GM12878 (cell line): ENCODE measurements at regions not wholly inside any gene's neighbourhood (a gene's known extent, or its start where the extent isn't known, plus 50 kb on each side); places are given as distances from the start of the nearest gene placed in this dataset.

Experiments used
- ATAC-seq: fragments of 200-7000 bp; cut with Tn5 transposase; 3 replicates; pipeline ENCODE4 v1.9.1; 2020; ENCODE audit warnings: mild to moderate bottlenecking, moderate library complexity
- BruUV-seq: library from RNA; stranded (reverse); fragments of 400-500 nt; replicated peaks from 2 replicates; lab custom pipeline; 2021; lab: Mats Ljungman, UMichigan
- CTCF ChIA-PET: fragments of 300-600 bp; sonication (Branson Sonifier 250); formaldehyde crosslinking; extraction: SDS; loops from one replicate; lab custom pipeline; 2021; ENCODE audit warnings: inconsistent platforms; lab: Yijun Ruan, JAX
- POLR2A ChIA-PET: fragments of 350-600 bp; formaldehyde crosslinking; extraction: SDS; loops from one replicate; lab custom pipeline; 2021; ENCODE audit warnings: inconsistent platforms; lab: Charles Lee
- RAD21 ChIA-PET: fragments of 300-600 bp; sonication (Branson Sonifier 250); formaldehyde crosslinking; loops from one replicate; lab custom pipeline; 2023; ENCODE audit warnings: antibody characterized with exemption; ENCODE audit not compliant: unreplicated experiment; lab: Charles Lee
- SMC1A ChIA-PET: fragments of 300-600 bp; sonication (Branson Sonifier 250); formaldehyde crosslinking; loops from one replicate; lab custom pipeline; 2023; ENCODE audit not compliant: unreplicated experiment, uncharacterized antibody; lab: Charles Lee
- DNase-seq: peaks from one replicate; pipeline ENCODE4 v3.0.0-alpha.2; 2011; ENCODE audit warnings: low read depth, low spot score
- FAIRE-seq: peaks from 3 replicates; lab custom pipeline; 2011; peaks lifted over from hg19 to GRCh38; lab: Jason Lieb, UNC
- H2AFZ ChIP-seq: 2 replicates; pipeline ENCODE4 v1.6.0; 2011; ENCODE audit warnings: low read depth, low read length, control low read depth; ENCODE audit not compliant: control insufficient read depth
- H3K27ac ChIP-seq: 2 replicates; pipeline ENCODE4 v1.5.1; 2011; ENCODE audit warnings: control low read depth; ENCODE audit not compliant: control insufficient read depth, insufficient read depth
- H3K27me3 ChIP-seq, 2 experiments: replicated peaks in 1 of 2; 2 replicates each; pipeline versions ENCODE4 v1.6.0 to v1.6.1; 2011; ENCODE audit warnings: low read length in 1 of 2; ENCODE audit not compliant: control insufficient read depth in 2 of 2, insufficient read depth in 2 of 2
- H3K36me3 ChIP-seq, 2 experiments: 2 replicates each; pipeline ENCODE4 v1.5.1; 2011; ENCODE audit warnings: low read length in 1 of 2; ENCODE audit not compliant: control insufficient read depth in 2 of 2, insufficient read depth in 2 of 2
- H3K4me1 ChIP-seq: 2 replicates; pipeline ENCODE4 v1.6.1; 2011; ENCODE audit warnings: mild to moderate bottlenecking, low read length, moderate library complexity, mixed read lengths; ENCODE audit not compliant: control insufficient read depth, insufficient read depth
- H3K4me2 ChIP-seq: 2 replicates; pipeline ENCODE4 v1.6.0; 2011; ENCODE audit warnings: control low read depth; ENCODE audit not compliant: control insufficient read depth, insufficient read depth
- H3K4me3 ChIP-seq: fragments of 200-600 bp; sonication (generic); 2 replicates; pipeline ENCODE4 v1.5.1; 2016
- H3K79me2 ChIP-seq: 2 replicates; pipeline ENCODE4 v1.6.0; 2011; ENCODE audit warnings: low read length; ENCODE audit not compliant: control insufficient read depth, insufficient read depth
- H3K9ac ChIP-seq: 2 replicates; pipeline ENCODE4 v1.8.0; 2011; ENCODE audit warnings: low read length, control low read depth, mixed read lengths; ENCODE audit not compliant: control insufficient read depth, insufficient read depth
- H3K9me3 ChIP-seq: replicated peaks from 3 replicates; pipeline ENCODE4 v1.5.1; 2011; ENCODE audit warnings: mild to moderate bottlenecking, low read length; ENCODE audit not compliant: control insufficient read depth, insufficient read depth
- H4K20me1 ChIP-seq: 2 replicates; pipeline ENCODE4 v1.6.0; 2011; ENCODE audit not compliant: control insufficient read depth, insufficient read depth
- BHLHE40 ChIP-seq, 2 experiments: fragments of 450-650 bp in 1 of 2; IDR thresholded peaks; 2 replicates each; pipeline ENCODE4 v1.6.1; 2011 to 2017; ENCODE audit warnings: low read depth in 2 of 2, borderline replicate concordance in 1 of 2, improper control_type of control experiment in 1 of 2, low read length in 1 of 2, mild to moderate bottlenecking in 1 of 2
- CREM ChIP-seq: IDR thresholded peaks from 2 replicates; pipeline ENCODE4 v1.6.1; 2014; ENCODE audit warnings: antibody characterized with exemption, low read depth
- DPF2 ChIP-seq: fragments of 450-650 bp; IDR thresholded peaks from 2 replicates; pipeline ENCODE4 v1.6.1; 2017; ENCODE audit warnings: mild to moderate bottlenecking
- ETV6 ChIP-seq, 2 experiments: fragments of 450-650 bp in 1 of 2; IDR thresholded peaks in 1 of 2; conservative IDR thresholded peaks in 1 of 2; 2 replicates each; pipeline ENCODE4 v1.6.1; 2014; ENCODE audit warnings: antibody characterized with exemption in 1 of 2, borderline replicate concordance in 1 of 2, low read depth in 1 of 2, mild to moderate bottlenecking in 1 of 2, moderate library complexity in 1 of 2
- MYC ChIP-seq: IDR thresholded peaks from 2 replicates; pipeline ENCODE4 v1.6.1; 2011; ENCODE audit warnings: mild to moderate bottlenecking, low read length, moderate library complexity, inconsistent platforms; ENCODE audit not compliant: insufficient read depth, insufficient replicate concordance, insufficient read length, severe bottlenecking
- POLR2AphosphoS5 ChIP-seq: IDR thresholded peaks from 2 replicates; pipeline ENCODE4 v1.6.1; 2011; ENCODE audit warnings: mild to moderate bottlenecking, low read length, inconsistent platforms
- RUNX3 ChIP-seq: IDR thresholded peaks from 2 replicates; pipeline ENCODE4 v1.6.1; 2012; ENCODE audit warnings: low read length, inconsistent platforms
- YBX1 ChIP-seq: fragments of 450-650 bp; IDR thresholded peaks from 2 replicates; pipeline ENCODE4 v1.6.1; 2016; ENCODE audit warnings: antibody characterized with exemption
- ZNF207 ChIP-seq: fragments of 450-650 bp; IDR thresholded peaks from 2 replicates; pipeline ENCODE4 v1.6.1; 2014; ENCODE audit warnings: antibody characterized with exemption, mild to moderate bottlenecking, borderline replicate concordance
- WGBS: methylation state at CpG from one replicate; pipeline ENCODE4 v1.1.6; 2016; ENCODE audit warnings: low lambda C conversion rate; ENCODE audit not compliant: insufficient replicate concordance, insufficient coverage; ENCODE audit errors: missing lambda C conversion rate; 5-methylcytosine and 5-hydroxymethylcytosine counted together
- in situ Hi-C: fragments of 300-500 bp; cut with MboI; formaldehyde crosslinking; loops from 9 replicates; pipeline ENCODE4 v1.14.3; 2018; ENCODE audit warnings: mixed read lengths
- intact Hi-C: fragments of 100-400 bp; cut with micrococcal nuclease; formaldehyde crosslinking; loops from one replicate; pipeline ENCODE4 v1.14.2; 2022; ENCODE audit not compliant: unreplicated experiment
- TF ChIP-seq, protein P1 (sequence below): IDR thresholded peaks from 2 replicates; pipeline ENCODE4 v1.6.1; 2011; ENCODE audit warnings: low read depth, low read length, improper control_type of control experiment, borderline replicate concordance
- TF ChIP-seq, protein P2 (sequence below): IDR thresholded peaks from 2 replicates; pipeline ENCODE4 v1.6.1; 2012; ENCODE audit warnings: low read length, inconsistent platforms
- TF ChIP-seq, protein P3 (sequence below): IDR thresholded peaks from 2 replicates; pipeline ENCODE4 v1.6.1; 2012; ENCODE audit warnings: low read depth, low read length, improper control_type of control experiment
- TF ChIP-seq, protein P4 (sequence below): IDR thresholded peaks from 2 replicates; pipeline ENCODE4 v1.6.1; 2012; ENCODE audit warnings: low read depth, low read length, improper control_type of control experiment
- TF ChIP-seq, protein P5 (sequence below): fragments of 450-650 bp; conservative IDR thresholded peaks from 2 replicates; pipeline ENCODE4 v1.6.1; 2017; ENCODE audit warnings: mild to moderate bottlenecking, moderate library complexity

DNA sequence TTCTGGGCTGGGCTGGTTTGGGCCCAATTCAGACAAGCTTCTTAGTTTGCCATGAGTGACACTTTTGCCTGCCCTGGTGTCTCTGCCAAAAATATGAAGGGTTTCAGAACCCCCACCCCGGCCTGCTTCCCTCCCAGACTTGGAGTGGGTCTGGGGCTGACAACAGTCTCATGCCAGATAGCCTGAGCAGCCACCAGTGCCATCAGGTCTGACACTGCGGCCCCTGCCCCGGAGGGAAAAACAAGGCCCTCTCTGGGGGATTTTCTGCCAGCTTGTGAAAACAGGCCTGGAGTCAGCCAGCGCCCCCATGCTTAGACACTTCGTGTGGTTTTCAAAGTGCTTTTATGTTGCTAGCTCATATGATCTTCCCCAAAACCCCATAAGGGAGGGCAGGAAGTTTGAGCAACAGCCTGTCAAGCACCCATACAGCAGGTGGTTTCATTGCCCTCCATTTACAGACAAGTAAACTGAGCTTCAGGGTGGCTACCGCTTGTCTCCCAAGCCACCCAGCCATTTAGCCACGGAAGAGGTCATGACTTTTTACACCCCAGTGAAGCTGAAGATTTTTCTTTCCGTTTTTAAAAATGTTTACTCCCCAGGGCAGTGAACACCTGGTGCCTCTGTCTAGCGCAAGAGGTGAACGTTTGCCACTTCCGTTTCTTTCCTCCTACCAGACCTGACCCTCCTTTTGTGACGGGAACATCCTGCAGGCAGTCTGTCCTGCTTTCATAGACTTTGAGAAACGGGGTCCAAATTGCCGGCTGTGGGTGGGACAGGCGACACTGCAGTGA is 300.6 kb downstream of the SEC14L1 start (continued):
- TF ChIP-seq, protein P1, sequence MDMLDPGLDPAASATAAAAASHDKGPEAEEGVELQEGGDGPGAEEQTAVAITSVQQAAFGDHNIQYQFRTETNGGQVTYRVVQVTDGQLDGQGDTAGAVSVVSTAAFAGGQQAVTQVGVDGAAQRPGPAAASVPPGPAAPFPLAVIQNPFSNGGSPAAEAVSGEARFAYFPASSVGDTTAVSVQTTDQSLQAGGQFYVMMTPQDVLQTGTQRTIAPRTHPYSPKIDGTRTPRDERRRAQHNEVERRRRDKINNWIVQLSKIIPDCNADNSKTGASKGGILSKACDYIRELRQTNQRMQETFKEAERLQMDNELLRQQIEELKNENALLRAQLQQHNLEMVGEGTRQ: no peak
- TF ChIP-seq MYC: no peak
- TF ChIP-seq, protein P2, sequence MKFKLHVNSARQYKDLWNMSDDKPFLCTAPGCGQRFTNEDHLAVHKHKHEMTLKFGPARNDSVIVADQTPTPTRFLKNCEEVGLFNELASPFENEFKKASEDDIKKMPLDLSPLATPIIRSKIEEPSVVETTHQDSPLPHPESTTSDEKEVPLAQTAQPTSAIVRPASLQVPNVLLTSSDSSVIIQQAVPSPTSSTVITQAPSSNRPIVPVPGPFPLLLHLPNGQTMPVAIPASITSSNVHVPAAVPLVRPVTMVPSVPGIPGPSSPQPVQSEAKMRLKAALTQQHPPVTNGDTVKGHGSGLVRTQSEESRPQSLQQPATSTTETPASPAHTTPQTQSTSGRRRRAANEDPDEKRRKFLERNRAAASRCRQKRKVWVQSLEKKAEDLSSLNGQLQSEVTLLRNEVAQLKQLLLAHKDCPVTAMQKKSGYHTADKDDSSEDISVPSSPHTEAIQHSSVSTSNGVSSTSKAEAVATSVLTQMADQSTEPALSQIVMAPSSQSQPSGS: no peak
- TF ChIP-seq, protein P3, sequence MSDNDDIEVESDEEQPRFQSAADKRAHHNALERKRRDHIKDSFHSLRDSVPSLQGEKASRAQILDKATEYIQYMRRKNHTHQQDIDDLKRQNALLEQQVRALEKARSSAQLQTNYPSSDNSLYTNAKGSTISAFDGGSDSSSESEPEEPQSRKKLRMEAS: peak; percentile 55; the same call in 1 of the 2 replicates
- peak; percentile 61; the same call in 1 of the 2 replicates for TF ChIP-seq CREM
- TF ChIP-seq YBX1: no peak
- peak; percentile 80; the same call in 1 of the 2 replicates for TF ChIP-seq DPF2

DNA sequence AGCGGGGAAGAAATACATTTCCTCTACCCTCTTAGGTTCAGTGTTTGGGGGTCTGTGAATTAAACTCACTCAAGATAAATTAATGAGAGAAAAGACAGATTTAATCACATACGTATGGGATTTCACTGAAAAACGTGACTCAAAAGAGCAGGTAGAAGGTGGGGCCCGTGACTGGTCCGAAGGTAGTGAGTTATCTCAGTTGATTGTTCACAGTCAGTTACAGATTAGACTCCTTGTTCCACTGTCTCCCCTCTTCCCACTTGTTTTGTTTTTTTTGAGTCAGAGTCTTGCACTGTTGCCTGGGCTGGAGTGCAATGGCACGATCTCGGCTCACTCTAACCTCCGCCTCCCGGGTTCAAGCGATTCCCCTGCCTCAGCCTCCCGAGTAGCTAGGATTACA is 301.2 kb downstream of the SEC14L1 start:
- H3K4me3 ChIP-seq: peak overlapping the region; percentile 24
- peaks cover 99% of the 10 kb centered on the region for H3K4me1 ChIP-seq
- in situ Hi-C loops (loop anchor here (25.0 kb wide), 1 partner anchor 105 kb away; no protein-coding TSS in a partner anchor), intact Hi-C loops (loop anchor here (1.0 to 10.0 kb wide), 4 partner anchors 18 to 713 kb away; no protein-coding TSS in a partner anchor)
- no peaks in the 10 kb centered on the region for H3K9me3 ChIP-seq
- H3K4me2 ChIP-seq: peak overlapping the region; percentile 93
- ATAC-seq: peak; percentile 2; the same call in 1 of the 3 replicates
- ChIA-PET SMC1A (interaction anchor here (1.1 to 7.7 kb wide), 19 partner anchors 8 to 392 kb away, joined by 3 to 82 read pairs (median 12); no protein-coding TSS in a partner anchor), RAD21 (interaction anchor here (0.7 to 6.9 kb wide), 14 partner anchors 8 to 335 kb away, joined by 3 to 102 read pairs (median 14); no protein-coding TSS in a partner anchor), CTCF (interaction anchor here (1.0 to 4.1 kb wide), 13 partner anchors 9 to 119 kb away, joined by 4 to 59 read pairs (median 11); no protein-coding TSS in a partner anchor), POLR2A (interaction anchor here (0.6 to 6.4 kb wide), 15 partner anchors 8 to 121 kb away, joined by 3 to 78 read pairs (median 7); no protein-coding TSS in a partner anchor)
- peaks cover 58% of the 10 kb centered on the region for H3K79me2 ChIP-seq
- no peak for FAIRE-seq
- no peak for DNase-seq
- no peak overlapping the region for H2AFZ ChIP-seq
- WGBS: under 1% methylated on average over 11 of the region's 11 CpGs
- TSS peak; percentile 82 for BruUV-seq
- H4K20me1 ChIP-seq: no peaks in the 10 kb centered on the region
- no peaks in the 10 kb centered on the region for H3K27me3 ChIP-seq
- peaks cover 0 to 3% of the 10 kb centered on the region in 2 experiments; a peak in 1 of 4 replicates for H3K36me3 ChIP-seq
- H3K27ac ChIP-seq: peak overlapping the region; percentile 100
- H3K9ac ChIP-seq: peak overlapping the region; percentile 61
- TF ChIP-seq ETV6 (conservative IDR thresholded peaks at IDR 0.05 in 1 of 2, IDR thresholded peaks at IDR 0.05 in 1 of 2; ENCODE audit: borderline replicate concordance in 1 of 2, low read depth in 1 of 2): no peak
- TF ChIP-seq, protein P4, sequence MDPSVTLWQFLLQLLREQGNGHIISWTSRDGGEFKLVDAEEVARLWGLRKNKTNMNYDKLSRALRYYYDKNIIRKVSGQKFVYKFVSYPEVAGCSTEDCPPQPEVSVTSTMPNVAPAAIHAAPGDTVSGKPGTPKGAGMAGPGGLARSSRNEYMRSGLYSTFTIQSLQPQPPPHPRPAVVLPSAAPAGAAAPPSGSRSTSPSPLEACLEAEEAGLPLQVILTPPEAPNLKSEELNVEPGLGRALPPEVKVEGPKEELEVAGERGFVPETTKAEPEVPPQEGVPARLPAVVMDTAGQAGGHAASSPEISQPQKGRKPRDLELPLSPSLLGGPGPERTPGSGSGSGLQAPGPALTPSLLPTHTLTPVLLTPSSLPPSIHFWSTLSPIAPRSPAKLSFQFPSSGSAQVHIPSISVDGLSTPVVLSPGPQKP: no peak
- peak; percentile 70 to 82; a peak in 3 of 4 replicates for TF ChIP-seq BHLHE40 (IDR thresholded peaks at IDR 0.05; ENCODE audit: borderline replicate concordance in 1 of 2, low read depth in 2 of 2, low read length in 1 of 2)
- TF ChIP-seq RUNX3: no peak
- TF ChIP-seq, protein P5, sequence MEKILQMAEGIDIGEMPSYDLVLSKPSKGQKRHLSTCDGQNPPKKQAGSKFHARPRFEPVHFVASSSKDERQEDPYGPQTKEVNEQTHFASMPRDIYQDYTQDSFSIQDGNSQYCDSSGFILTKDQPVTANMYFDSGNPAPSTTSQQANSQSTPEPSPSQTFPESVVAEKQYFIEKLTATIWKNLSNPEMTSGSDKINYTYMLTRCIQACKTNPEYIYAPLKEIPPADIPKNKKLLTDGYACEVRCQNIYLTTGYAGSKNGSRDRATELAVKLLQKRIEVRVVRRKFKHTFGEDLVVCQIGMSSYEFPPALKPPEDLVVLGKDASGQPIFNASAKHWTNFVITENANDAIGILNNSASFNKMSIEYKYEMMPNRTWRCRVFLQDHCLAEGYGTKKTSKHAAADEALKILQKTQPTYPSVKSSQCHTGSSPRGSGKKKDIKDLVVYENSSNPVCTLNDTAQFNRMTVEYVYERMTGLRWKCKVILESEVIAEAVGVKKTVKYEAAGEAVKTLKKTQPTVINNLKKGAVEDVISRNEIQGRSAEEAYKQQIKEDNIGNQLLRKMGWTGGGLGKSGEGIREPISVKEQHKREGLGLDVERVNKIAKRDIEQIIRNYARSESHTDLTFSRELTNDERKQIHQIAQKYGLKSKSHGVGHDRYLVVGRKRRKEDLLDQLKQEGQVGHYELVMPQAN: no peak
- 0 out of 2 replicates have a peak, but pooled peaks have one; percentile 15 for TF ChIP-seq ZNF207
- TF ChIP-seq POLR2AphosphoS5: no peak
